ENCODE measurements at regions not wholly inside any gene's neighbourhood (a gene's known extent, or its start where the extent isn't known, plus 50 kb on each side); places are given as distances from the start of the nearest gene placed in this dataset.

DNA sequence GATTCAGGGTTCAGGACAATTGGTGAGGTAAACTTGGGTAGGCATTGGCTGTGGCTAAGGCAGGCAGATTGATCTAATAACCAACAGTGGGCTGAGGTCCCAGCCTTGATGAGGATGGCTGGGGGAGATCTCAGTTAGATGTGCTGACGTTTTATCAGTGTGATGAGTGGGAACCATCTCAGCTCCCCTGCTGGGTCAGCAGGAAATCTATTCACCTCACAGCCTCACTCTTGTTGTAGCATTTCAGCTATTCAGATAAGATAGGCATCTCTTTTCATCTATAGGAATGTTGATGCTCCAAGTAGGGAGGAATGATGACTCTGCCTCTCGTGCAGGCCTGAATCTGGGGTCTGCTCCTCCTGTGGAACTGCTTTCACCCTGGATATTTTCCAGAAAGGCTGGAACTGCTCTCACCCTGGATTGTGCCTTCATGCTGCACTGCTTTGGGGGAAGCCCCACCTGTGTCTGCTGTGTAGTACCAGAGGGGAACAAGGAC, 973.7 kb downstream of the NSUN3 start:
- Histone ChIP-seq H3K9me3 (ENCODE audit: control insufficient read depth, low read length) (no peaks in the 10 kb centered on the region), H3K4me3 (ENCODE audit: insufficient read depth, low read depth, low read length) (no peak overlapping the region), H3K4me1 (ENCODE audit: control insufficient read depth, insufficient read depth, low read length) (no peaks in the 10 kb centered on the region), H3K36me3 (ENCODE audit: control insufficient read depth, insufficient read depth, low read length) (no peaks in the 10 kb centered on the region), H3K27ac (ENCODE audit: insufficient read depth, low read depth, low read length, poor library complexity, severe bottlenecking) (no peak overlapping the region), H3K27me3 (ENCODE audit: control insufficient read depth, insufficient read depth, low read length, poor library complexity, severe bottlenecking) (no peaks in the 10 kb centered on the region)
- 39 to 43% methylated on average over 2 of the region's 2 CpGs for WGBS, 2 experiments

DNA sequence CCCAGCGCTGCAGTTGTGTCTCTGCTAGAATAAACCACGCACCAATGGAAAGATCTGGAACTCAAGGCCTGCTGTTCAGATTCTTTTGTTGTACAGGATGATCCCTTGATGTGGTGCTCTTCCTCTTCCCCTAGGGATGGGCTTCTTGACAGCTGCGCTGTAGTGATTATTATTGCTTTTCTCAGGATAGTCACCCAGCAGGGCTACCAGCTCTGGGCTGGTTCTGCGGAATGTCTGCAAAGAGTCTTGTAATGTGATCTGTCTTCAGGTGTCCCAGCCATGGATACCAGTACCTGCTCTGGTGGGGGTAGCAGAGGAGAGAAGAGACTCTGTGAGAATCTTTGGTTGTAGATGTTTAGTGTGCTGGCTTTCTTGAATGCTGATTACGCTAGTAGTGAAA, 974.2 kb downstream of the NSUN3 start:
- Histone ChIP-seq H3K27me3 (ENCODE audit: control insufficient read depth, insufficient read depth, low read length, poor library complexity, severe bottlenecking) (no peaks in the 10 kb centered on the region), H3K36me3 (ENCODE audit: control insufficient read depth, insufficient read depth, low read length) (no peaks in the 10 kb centered on the region), H3K4me1 (ENCODE audit: control insufficient read depth, insufficient read depth, low read length) (no peaks in the 10 kb centered on the region), H3K27ac (ENCODE audit: insufficient read depth, low read depth, low read length, poor library complexity, severe bottlenecking) (no peak overlapping the region), H3K9me3 (ENCODE audit: control insufficient read depth, low read length) (no peaks in the 10 kb centered on the region), H3K4me3 (ENCODE audit: insufficient read depth, low read depth, low read length) (no peak overlapping the region)
- WGBS, 2 experiments: 96 to 98% methylated on average over 5 of the region's 5 CpGs

DNA sequence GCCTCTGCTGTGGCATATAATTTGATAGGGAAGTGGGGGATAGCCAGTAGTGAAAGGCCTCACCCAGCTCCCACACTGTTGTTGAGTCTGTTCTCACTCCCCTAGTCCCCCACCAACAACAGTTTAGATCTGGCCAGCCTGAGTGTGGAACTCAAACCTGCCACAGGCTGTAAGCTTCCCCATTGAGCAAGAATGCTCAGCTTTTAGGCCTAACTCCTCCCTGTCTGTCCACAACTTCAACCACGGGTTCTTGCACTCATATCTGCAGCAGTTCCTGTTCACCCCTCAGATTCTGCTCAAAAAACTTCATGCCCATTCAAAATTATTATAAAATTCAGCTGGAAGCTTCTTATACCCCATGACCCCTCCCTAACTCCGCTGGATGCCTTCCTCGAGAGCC, 975.1 kb downstream of the NSUN3 start:
- Histone ChIP-seq H3K27me3 (ENCODE audit: control insufficient read depth, insufficient read depth, low read length, poor library complexity, severe bottlenecking) (no peaks in the 10 kb centered on the region), H3K27ac (ENCODE audit: insufficient read depth, low read depth, low read length, poor library complexity, severe bottlenecking) (no peak overlapping the region), H3K9me3 (ENCODE audit: control insufficient read depth, low read length) (no peaks in the 10 kb centered on the region), H3K4me1 (ENCODE audit: control insufficient read depth, insufficient read depth, low read length) (no peaks in the 10 kb centered on the region), H3K36me3 (ENCODE audit: control insufficient read depth, insufficient read depth, low read length) (no peaks in the 10 kb centered on the region), H3K4me3 (ENCODE audit: insufficient read depth, low read depth, low read length) (no peak overlapping the region)
- WGBS, 2 experiments: 90 to 95% methylated on average over 1 of the region's 3 CpGs

DNA sequence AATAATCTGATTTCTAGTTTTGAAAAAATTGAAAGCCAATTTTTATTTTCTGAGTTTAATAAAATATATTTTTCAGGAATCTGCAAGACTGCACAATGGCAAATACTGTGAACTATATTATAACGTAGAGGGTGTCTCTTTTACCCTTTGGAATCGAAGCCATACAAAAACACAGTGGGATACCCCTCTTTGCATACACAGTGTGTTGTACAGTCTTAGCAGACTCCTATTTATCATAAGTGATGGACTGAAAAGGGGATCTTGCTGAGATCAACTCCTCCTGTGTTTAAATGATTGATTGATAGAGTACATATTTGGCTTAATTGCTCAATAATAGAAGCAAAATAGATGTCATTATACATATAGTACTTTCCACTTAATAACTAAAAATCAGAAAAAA, 981.2 kb downstream of the NSUN3 start:
- Histone ChIP-seq H3K4me1 (ENCODE audit: control insufficient read depth, insufficient read depth, low read length) (no peaks in the 10 kb centered on the region), H3K27me3 (ENCODE audit: control insufficient read depth, insufficient read depth, low read length, poor library complexity, severe bottlenecking) (no peaks in the 10 kb centered on the region), H3K4me3 (ENCODE audit: insufficient read depth, low read depth, low read length) (no peak overlapping the region), H3K36me3 (ENCODE audit: control insufficient read depth, insufficient read depth, low read length) (no peaks in the 10 kb centered on the region), H3K27ac (ENCODE audit: insufficient read depth, low read depth, low read length, poor library complexity, severe bottlenecking) (no peak overlapping the region), H3K9me3 (ENCODE audit: control insufficient read depth, low read length) (no peaks in the 10 kb centered on the region)
- 94 to 97% methylated on average over 2 of the region's 2 CpGs for WGBS, 2 experiments

DNA sequence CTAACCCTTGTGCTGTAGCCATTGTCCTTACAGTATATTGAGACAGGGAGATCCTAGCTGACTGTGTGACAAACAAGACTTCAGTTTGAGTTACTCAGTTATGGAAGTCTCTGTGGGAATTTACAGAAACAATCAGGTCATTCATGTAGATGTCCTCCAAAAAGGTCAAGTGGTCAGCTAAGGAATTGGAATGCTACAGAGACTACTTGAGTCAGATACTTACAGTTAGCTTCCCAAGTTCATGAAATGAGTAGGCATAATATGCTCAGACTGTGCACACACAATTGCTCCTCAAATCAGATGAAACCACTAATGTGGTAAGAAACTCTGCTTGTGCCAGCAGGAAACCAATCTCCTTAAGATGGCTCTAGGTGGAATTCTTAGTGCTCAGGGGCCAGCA, 985.7 kb downstream of the NSUN3 start:
- H3K27ac ChIP-seq (ENCODE audit: insufficient read depth, low read depth, low read length, poor library complexity, severe bottlenecking): no peak overlapping the region
- H3K27me3 ChIP-seq (ENCODE audit: control insufficient read depth, insufficient read depth, low read length, poor library complexity, severe bottlenecking): no peaks in the 10 kb centered on the region
- no peaks in the 10 kb centered on the region for H3K36me3 ChIP-seq (ENCODE audit: control insufficient read depth, insufficient read depth, low read length)
- no peaks in the 10 kb centered on the region for H3K4me1 ChIP-seq (ENCODE audit: control insufficient read depth, insufficient read depth, low read length)
- no peaks in the 10 kb centered on the region for H3K9me3 ChIP-seq (ENCODE audit: control insufficient read depth, low read length)
- no peak overlapping the region for H3K4me3 ChIP-seq (ENCODE audit: insufficient read depth, low read depth, low read length)

DNA sequence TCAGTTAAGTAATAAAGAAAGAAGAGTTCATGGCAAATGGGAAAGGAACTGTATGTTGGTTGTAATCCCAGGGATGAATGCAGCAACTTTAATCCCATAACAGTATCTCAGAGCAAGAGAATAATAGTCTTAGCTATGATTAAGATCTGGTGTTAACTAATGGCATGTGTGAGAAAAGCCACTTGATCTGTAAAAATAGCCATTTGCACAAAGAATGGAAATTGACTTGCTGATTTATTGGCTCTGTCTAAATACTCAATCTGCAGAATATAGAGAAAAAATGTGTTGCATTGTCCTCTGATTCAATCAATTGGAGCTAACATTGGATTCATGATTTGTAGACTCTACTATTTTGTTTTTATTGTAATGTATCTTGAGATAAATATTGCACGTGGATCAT, 987.0 kb downstream of the NSUN3 start:
- Histone ChIP-seq H3K4me3 (ENCODE audit: insufficient read depth, low read depth, low read length) (no peak overlapping the region), H3K9me3 (ENCODE audit: control insufficient read depth, low read length) (no peaks in the 10 kb centered on the region), H3K36me3 (ENCODE audit: control insufficient read depth, insufficient read depth, low read length) (no peaks in the 10 kb centered on the region), H3K4me1 (ENCODE audit: control insufficient read depth, insufficient read depth, low read length) (no peaks in the 10 kb centered on the region), H3K27me3 (ENCODE audit: control insufficient read depth, insufficient read depth, low read length, poor library complexity, severe bottlenecking) (no peaks in the 10 kb centered on the region), H3K27ac (ENCODE audit: insufficient read depth, low read depth, low read length, poor library complexity, severe bottlenecking) (no peak overlapping the region)
- 80 to 92% methylated on average over 1 of the region's 1 CpG for WGBS, 2 experiments

DNA sequence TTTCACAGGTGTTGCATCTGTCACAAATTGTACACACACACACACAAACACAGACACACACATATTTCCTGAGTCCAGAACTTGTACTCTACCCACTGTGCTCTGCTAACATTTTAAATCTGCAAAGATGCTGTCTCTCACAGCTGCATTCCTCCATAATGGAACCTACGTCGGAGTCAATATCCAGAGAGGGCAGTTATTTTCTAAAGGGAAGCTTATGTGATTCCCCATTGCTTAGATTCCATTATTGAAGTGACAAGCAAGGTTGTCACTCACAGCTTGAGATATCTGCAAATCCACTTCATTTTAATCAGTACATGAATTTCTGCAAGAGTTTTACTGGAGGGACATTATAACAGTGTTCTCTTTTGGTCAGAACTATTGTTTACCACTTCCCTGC, 992.4 kb downstream of the NSUN3 start:
- no peak overlapping the region for H3K4me3 ChIP-seq (ENCODE audit: insufficient read depth, low read depth, low read length)
- H3K36me3 ChIP-seq (ENCODE audit: control insufficient read depth, insufficient read depth, low read length): no peaks in the 10 kb centered on the region
- no peaks in the 10 kb centered on the region for H3K9me3 ChIP-seq (ENCODE audit: control insufficient read depth, low read length)
- H3K27me3 ChIP-seq (ENCODE audit: control insufficient read depth, insufficient read depth, low read length, poor library complexity, severe bottlenecking): no peaks in the 10 kb centered on the region
- H3K4me1 ChIP-seq (ENCODE audit: control insufficient read depth, insufficient read depth, low read length): no peaks in the 10 kb centered on the region
- H3K27ac ChIP-seq (ENCODE audit: insufficient read depth, low read depth, low read length, poor library complexity, severe bottlenecking): no peak overlapping the region
- 85 to 91% methylated on average over 2 of the region's 2 CpGs for WGBS, 2 experiments

DNA sequence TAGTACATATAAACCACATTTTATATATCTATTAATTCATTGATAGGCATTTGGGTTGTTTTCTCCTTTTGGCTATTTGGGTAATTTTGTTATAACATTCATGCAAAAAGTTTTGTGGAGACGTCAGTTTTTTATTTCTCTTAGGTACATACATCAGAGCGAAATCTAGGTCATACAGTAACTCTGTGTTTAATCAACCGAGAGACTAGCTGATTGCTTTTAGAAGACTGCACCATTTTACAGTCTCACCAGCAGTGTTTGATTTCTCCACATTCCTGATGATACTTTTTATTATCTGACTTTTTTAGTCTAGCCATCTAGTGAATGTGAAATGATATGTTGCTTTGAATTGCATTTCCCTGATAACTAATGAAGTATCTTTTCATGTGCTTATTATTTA, 1019.3 kb downstream of the NSUN3 start:
- no peak overlapping the region for H3K4me3 ChIP-seq (ENCODE audit: insufficient read depth, low read depth, low read length)
- H3K27ac ChIP-seq (ENCODE audit: insufficient read depth, low read depth, low read length, poor library complexity, severe bottlenecking): no peak overlapping the region
- WGBS, 2 experiments: 84 to 95% methylated on average over 3 of the region's 3 CpGs
- H3K4me1 ChIP-seq (ENCODE audit: control insufficient read depth, insufficient read depth, low read length): no peaks in the 10 kb centered on the region
- no peaks in the 10 kb centered on the region for H3K36me3 ChIP-seq (ENCODE audit: control insufficient read depth, insufficient read depth, low read length)
- H3K9me3 ChIP-seq (ENCODE audit: control insufficient read depth, low read length): no peaks in the 10 kb centered on the region
- H3K27me3 ChIP-seq (ENCODE audit: control insufficient read depth, insufficient read depth, low read length, poor library complexity, severe bottlenecking): no peaks in the 10 kb centered on the region

DNA sequence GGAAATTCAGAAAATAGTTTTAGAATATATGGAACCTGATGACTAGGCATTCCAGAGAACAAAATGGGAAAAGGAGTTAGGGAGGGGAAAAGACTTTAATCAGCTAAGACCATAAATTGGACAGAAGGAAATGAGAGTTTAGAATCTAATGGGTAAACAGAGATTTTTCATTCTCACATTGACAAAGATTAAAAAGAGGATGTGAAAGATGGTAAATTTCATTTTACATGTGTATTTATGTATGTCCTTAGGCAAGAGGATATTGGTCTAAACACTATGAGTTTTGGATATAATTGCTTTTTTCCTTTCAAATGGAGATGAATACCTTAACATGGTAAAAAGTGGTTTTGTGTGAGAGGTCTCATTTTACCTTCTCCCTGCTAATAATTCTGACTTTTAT, 1021.9 kb downstream of the NSUN3 start:
- Histone ChIP-seq H3K27ac (ENCODE audit: insufficient read depth, low read depth, low read length, poor library complexity, severe bottlenecking) (no peak overlapping the region), H3K4me1 (ENCODE audit: control insufficient read depth, insufficient read depth, low read length) (no peaks in the 10 kb centered on the region), H3K4me3 (ENCODE audit: insufficient read depth, low read depth, low read length) (no peak overlapping the region), H3K27me3 (ENCODE audit: control insufficient read depth, insufficient read depth, low read length, poor library complexity, severe bottlenecking) (no peaks in the 10 kb centered on the region), H3K9me3 (ENCODE audit: control insufficient read depth, low read length) (no peaks in the 10 kb centered on the region), H3K36me3 (ENCODE audit: control insufficient read depth, insufficient read depth, low read length) (no peaks in the 10 kb centered on the region)

DNA sequence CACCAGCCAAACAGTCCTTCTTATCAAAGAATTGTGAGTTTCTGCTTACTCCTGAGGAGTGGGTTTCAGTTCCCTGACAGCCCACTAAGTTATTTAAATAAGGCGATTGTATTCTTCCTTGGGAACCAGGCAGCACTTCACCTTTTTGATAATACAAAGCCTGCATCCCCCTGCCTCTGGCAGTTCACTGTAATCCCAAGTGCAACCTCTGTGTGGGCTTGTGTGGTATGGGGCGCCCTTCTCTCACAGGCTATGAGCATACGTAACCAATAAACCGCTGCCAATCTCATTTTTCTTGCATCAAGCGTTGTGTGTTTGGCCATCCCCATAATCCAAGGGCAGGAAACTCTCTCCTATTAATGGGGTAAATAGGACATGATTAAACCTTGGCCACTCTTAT, 1025.6 kb downstream of the NSUN3 start:
- no peak overlapping the region for H3K4me3 ChIP-seq (ENCODE audit: insufficient read depth, low read depth, low read length)
- no peaks in the 10 kb centered on the region for H3K36me3 ChIP-seq (ENCODE audit: control insufficient read depth, insufficient read depth, low read length)
- 85 to 97% methylated on average over 5 of the region's 5 CpGs for WGBS, 2 experiments
- H3K27me3 ChIP-seq (ENCODE audit: control insufficient read depth, insufficient read depth, low read length, poor library complexity, severe bottlenecking): no peaks in the 10 kb centered on the region
- no peak overlapping the region for H3K27ac ChIP-seq (ENCODE audit: insufficient read depth, low read depth, low read length, poor library complexity, severe bottlenecking)
- H3K9me3 ChIP-seq (ENCODE audit: control insufficient read depth, low read length): no peaks in the 10 kb centered on the region
- no peaks in the 10 kb centered on the region for H3K4me1 ChIP-seq (ENCODE audit: control insufficient read depth, insufficient read depth, low read length)

DNA sequence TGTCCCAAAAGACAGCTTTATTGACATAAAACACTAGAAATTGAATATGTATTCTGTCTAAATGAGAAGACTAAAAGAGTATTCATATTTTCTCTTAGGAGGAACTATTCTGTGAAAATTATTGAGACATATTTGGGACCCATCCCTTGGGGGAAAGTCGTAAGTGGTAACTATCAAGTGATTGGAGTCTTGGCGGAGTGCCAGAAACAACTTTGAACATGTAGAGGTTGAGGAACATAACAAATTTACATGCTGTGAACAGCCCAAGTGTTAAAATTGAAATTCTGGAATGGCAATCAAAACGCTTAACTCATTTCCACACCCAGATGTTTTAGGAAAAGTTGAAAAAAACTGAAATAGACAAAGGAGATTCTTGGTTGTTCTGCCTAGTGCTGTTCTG, 1034.6 kb downstream of the NSUN3 start:
- 97 to 99% methylated on average over 3 of the region's 3 CpGs for WGBS, 2 experiments
- Histone ChIP-seq H3K36me3 (ENCODE audit: control insufficient read depth, insufficient read depth, low read length) (no peaks in the 10 kb centered on the region), H3K4me3 (ENCODE audit: insufficient read depth, low read depth, low read length) (no peak overlapping the region), H3K4me1 (ENCODE audit: control insufficient read depth, insufficient read depth, low read length) (no peaks in the 10 kb centered on the region), H3K9me3 (ENCODE audit: control insufficient read depth, low read length) (no peaks in the 10 kb centered on the region), H3K27me3 (ENCODE audit: control insufficient read depth, insufficient read depth, low read length, poor library complexity, severe bottlenecking) (no peaks in the 10 kb centered on the region), H3K27ac (ENCODE audit: insufficient read depth, low read depth, low read length, poor library complexity, severe bottlenecking) (no peak overlapping the region)

Data from ectodermal cell (in vitro differentiated cells).